K562 (cell line): ENCODE measurements at regions not wholly inside any gene's neighbourhood (a gene's known extent, or its start where the extent isn't known, plus 50 kb on each side); places are given as distances from the start of the nearest gene placed in this dataset.

Experiments
- CTCF ChIP-seq, 3 experiments: IDR thresholded peaks in 2 of 3; conservative IDR thresholded peaks in 1 of 3; 2 replicates each; pipeline ENCODE4 v1.5.1; 2011 to 2012; ENCODE audit warnings: low read length in 3 of 3, mild to moderate bottlenecking in 3 of 3, control low read depth in 2 of 3, improper control_type of control experiment in 1 of 3, inconsistent platforms in 1 of 3, low read depth in 1 of 3, mixed read lengths in 1 of 3, moderate library complexity in 1 of 3; ENCODE audit not compliant: insufficient read depth in 2 of 3
- NFRKB ChIP-seq: fragments of 450-650 bp; IDR thresholded peaks from 2 replicates; pipeline ENCODE4 v1.6.1; 2016; ENCODE audit warnings: low read depth
- NR2F6 ChIP-seq: fragments of 450-650 bp; formaldehyde crosslinking; IDR thresholded peaks from 2 replicates; pipeline ENCODE4 v1.4.0; 2020; ENCODE audit warnings: mild to moderate bottlenecking
- RAD51 ChIP-seq: fragments of 450-650 bp; IDR thresholded peaks from 2 replicates; pipeline ENCODE4 v1.7.1; 2016; ENCODE audit warnings: low read depth, mild to moderate bottlenecking, borderline replicate concordance
- ZFX ChIP-seq: sonication (generic); formaldehyde crosslinking; IDR thresholded peaks from 2 replicates; pipeline ENCODE4 v1.8.0; 2022; ENCODE audit warnings: mild to moderate bottlenecking, missing genetic modification reagents, moderate library complexity

DNA sequence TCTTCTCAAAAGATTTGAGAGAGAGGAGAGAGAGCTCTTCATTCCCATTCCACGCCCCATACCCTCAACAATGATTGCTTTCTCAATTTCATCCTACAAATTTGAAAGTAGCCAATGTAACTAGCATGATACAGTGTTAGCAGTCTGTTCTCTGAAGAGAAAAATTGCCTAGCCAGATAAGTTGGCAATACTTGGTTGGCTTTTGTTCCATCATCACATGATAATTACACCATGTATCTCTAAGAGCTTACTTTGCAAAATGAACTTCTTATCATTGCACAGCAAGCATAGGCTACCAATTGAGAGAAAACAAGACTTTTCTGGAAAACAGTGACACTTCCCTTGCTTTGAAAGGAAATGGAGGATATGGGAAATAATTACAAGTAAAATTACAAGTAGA, 68.9 kb downstream of the FSCB start:
- TF ChIP-seq NFRKB (no peak), CTCF (IDR thresholded peaks at IDR 0.05 in 2 of 3, conservative IDR thresholded peaks at IDR 0.05 in 1 of 3; ENCODE audit: insufficient read depth in 2 of 3, low read depth in 1 of 3, low read length in 3 of 3) (no peak), ZFX (CRISPR knock-in tag) (no peak), NR2F6 (CRISPR knock-in tag) (no peak), RAD51 (no peak)
